ENCODE measurements at regions not wholly inside any gene's neighbourhood (a gene's known extent, or its start where the extent isn't known, plus 50 kb on each side); places are given as distances from the start of the nearest gene placed in this dataset.

GRCh38 chr3:45320986-45321385 lies 67.4 kb upstream of the LARS2 start:
- no peak for DNase-seq (ENCODE audit: low read depth in 1 of 2, low spot score in 1 of 2)
- Histone ChIP-seq H3K4me3 (replicated peaks; ENCODE audit: insufficient read depth, low read length) (no peak overlapping the region), H3K27me3 (ENCODE audit: insufficient read depth, poor library complexity, severe bottlenecking) (no peaks in the 10 kb centered on the region), H3K27ac (replicated peaks) (no peak overlapping the region)
- TF ChIP-seq SPI1 (IDR thresholded peaks at IDR 0.05; ENCODE audit: borderline replicate concordance, low read depth) (no peak), GABPA (IDR thresholded peaks at IDR 0.05; ENCODE audit: low read depth) (no peak), POLR2AphosphoS5 (IDR thresholded peaks at IDR 0.05; ENCODE audit: low read depth) (no peak), REST (IDR thresholded peaks at IDR 0.05; ENCODE audit: insufficient replicate concordance, low read depth) (no peak), CTCF (IDR thresholded peaks at IDR 0.05; ENCODE audit: insufficient read depth, low read length) (no peak)

DNA sequence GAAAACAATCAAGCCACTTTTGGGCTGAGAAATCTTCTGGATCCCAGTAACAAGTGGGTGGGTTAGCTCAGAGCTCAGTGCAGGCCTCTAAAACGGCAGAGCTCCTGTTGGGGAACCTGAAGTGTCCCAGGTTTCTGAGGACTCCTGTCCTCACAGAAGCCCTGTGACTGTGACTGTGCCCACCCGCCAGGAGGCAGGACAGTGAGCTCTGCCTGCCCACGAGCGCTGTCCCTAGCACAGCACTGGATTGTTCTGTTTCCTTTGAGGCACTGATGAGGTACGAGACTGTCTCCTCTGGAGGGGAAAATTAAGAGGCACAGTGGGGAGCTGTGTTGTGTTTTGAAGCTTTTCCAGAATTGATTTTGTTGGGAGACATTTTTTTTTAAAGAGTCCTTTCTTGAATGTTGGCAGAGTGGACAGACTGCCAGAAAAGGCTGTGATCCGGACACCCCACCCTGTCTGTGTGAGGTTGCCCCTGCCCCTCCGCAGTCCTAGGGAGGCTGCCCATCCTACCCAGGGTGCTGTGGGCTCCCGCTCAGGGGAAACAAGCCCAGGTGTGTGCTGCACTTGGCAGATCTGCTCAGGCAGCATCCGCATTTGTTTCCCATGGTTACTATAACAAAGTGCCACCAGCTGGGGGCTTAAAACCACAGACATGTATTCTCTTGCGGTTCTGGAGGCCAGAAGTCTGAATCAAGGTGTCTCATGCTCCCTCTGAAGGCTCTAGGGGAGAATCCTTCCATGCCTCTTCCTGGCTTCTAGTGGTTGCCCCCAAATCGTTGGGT lies 66.6 kb upstream of the LARS2 start:
- no peak overlapping the region for H3K4me3 ChIP-seq (replicated peaks; ENCODE audit: insufficient read depth, low read length)
- no peaks in the 10 kb centered on the region for H3K27me3 ChIP-seq (ENCODE audit: insufficient read depth, poor library complexity, severe bottlenecking)
- H3K27ac ChIP-seq (replicated peaks): no peak overlapping the region
- TF ChIP-seq REST (IDR thresholded peaks at IDR 0.05; ENCODE audit: insufficient replicate concordance, low read depth) (no peak), CTCF (IDR thresholded peaks at IDR 0.05; ENCODE audit: insufficient read depth, low read length) (no peak), SPI1 (IDR thresholded peaks at IDR 0.05; ENCODE audit: borderline replicate concordance, low read depth) (no peak), POLR2AphosphoS5 (IDR thresholded peaks at IDR 0.05; ENCODE audit: low read depth) (no peak), GABPA (IDR thresholded peaks at IDR 0.05; ENCODE audit: low read depth) (no peak)
- no peak for DNase-seq (ENCODE audit: low read depth in 1 of 2, low spot score in 1 of 2)

DNA sequence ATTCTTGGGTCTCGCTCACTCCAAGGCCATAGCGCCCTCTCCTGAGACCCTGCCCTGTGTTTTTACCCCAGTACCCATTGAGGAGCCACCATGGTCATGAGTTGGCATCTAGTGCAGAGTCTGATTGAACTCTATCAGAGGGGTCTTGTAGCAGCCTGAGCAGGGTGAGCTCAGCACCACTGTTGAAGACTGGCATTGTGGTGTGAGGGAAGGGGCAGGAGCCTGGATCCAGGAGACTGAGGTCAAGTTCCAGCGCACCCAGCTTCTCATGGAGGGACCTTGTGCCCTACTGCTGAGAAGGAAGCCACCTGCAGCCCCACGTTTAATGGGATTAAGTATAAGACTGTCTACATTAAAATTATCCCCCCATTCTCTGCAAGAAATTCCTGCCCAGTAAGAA lies 65.8 kb upstream of the LARS2 start:
- DNase-seq (ENCODE audit: low read depth in 1 of 2, low spot score in 1 of 2): no peak
- Histone ChIP-seq H3K27ac (replicated peaks) (no peak overlapping the region), H3K27me3 (ENCODE audit: insufficient read depth, poor library complexity, severe bottlenecking) (no peaks in the 10 kb centered on the region), H3K4me3 (replicated peaks; ENCODE audit: insufficient read depth, low read length) (no peak overlapping the region)
- TF ChIP-seq POLR2AphosphoS5 (IDR thresholded peaks at IDR 0.05; ENCODE audit: low read depth) (no peak), REST (IDR thresholded peaks at IDR 0.05; ENCODE audit: insufficient replicate concordance, low read depth) (no peak), CTCF (IDR thresholded peaks at IDR 0.05; ENCODE audit: insufficient read depth, low read length) (no peak), SPI1 (IDR thresholded peaks at IDR 0.05; ENCODE audit: borderline replicate concordance, low read depth) (no peak), GABPA (IDR thresholded peaks at IDR 0.05; ENCODE audit: low read depth) (no peak)
